RKO (cell line): ENCODE measurements at regions not wholly inside any gene's neighbourhood (a gene's known extent, or its start where the extent isn't known, plus 50 kb on each side); places are given as distances from the start of the nearest gene placed in this dataset.
"Not testable (repeated sequence)": the region's sequence is repeated elsewhere in the genome, so short reads cannot be mapped to it uniquely, and the experiment has no call there.

Experiments
- DNase-seq: peaks from one replicate; pipeline ENCODE4 v3.0.0-alpha.2; 2016; ENCODE audit warnings: low spot score

GRCh38 chr7:17558558-17559332 lies 260.3 kb downstream of the AHR start:
- no peak for DNase-seq

GRCh38 chr7:17559388-17559787 lies 260.9 kb downstream of the AHR start:
- DNase-seq: no peak

GRCh38 chr7:17560516-17560915 lies 262.1 kb downstream of the AHR start:
- no peak for DNase-seq

- DNase-seq: no peak
Observed at GRCh38 chr7:17560966-17561365, 262.5 kb downstream of the AHR start.

- DNase-seq: no peak
Observed at GRCh38 chr7:17564678-17565212, 266.3 kb downstream of the AHR start.

GRCh38 chr7:17580141-17580540 lies 281.7 kb downstream of the AHR start:
- peak; percentile 57 for DNase-seq

GRCh38 chr7:17580856-17581255 lies 282.4 kb downstream of the AHR start:
- DNase-seq: no peak

- DNase-seq: no peak
Observed at GRCh38 chr7:17581301-17581700, 282.8 kb downstream of the AHR start.

GRCh38 chr7:17582696-17583095 lies 284.2 kb downstream of the AHR start:
- DNase-seq: not testable (repeated sequence)

GRCh38 chr7:17583786-17584185 lies 285.3 kb downstream of the AHR start:
- no peak for DNase-seq

- DNase-seq: no peak
Observed at GRCh38 chr7:17584822-17585221, 286.4 kb downstream of the AHR start.

- no peak for DNase-seq
Observed at GRCh38 chr7:17586711-17587110, 288.3 kb downstream of the AHR start.

- DNase-seq: no peak
Observed at GRCh38 chr7:17588730-17589129, 290.3 kb downstream of the AHR start.

- no peak for DNase-seq
Observed at GRCh38 chr7:17589671-17590070, 291.2 kb downstream of the AHR start.

GRCh38 chr7:17590221-17590620 lies 291.8 kb downstream of the AHR start:
- no peak for DNase-seq

GRCh38 chr7:17593819-17594419 lies 295.5 kb downstream of the AHR start:
- DNase-seq: no peak

GRCh38 chr7:17595546-17595945 lies 297.1 kb downstream of the AHR start:
- no peak for DNase-seq

GRCh38 chr7:17598305-17598704 lies 299.9 kb downstream of the AHR start:
- no peak for DNase-seq

GRCh38 chr7:17598846-17599245 lies 300.4 kb downstream of the AHR start:
- DNase-seq: peak; percentile 9

- no peak for DNase-seq
Observed at GRCh38 chr7:17599733-17600339, 301.4 kb downstream of the AHR start.

- DNase-seq: peak; percentile 33
Observed at GRCh38 chr7:17600340-17600752, 301.9 kb downstream of the AHR start.

- DNase-seq: no peak
Observed at GRCh38 chr7:17601921-17602320, 303.5 kb downstream of the AHR start.
